ENCODE measurements at regions not wholly inside any gene's neighbourhood (a gene's known extent, or its start where the extent isn't known, plus 50 kb on each side); places are given as distances from the start of the nearest gene placed in this dataset.

GRCh38 chr7:19448091-19448490, 260.7 kb downstream of the POLR1F start:
- TF ChIP-seq EP300 (IDR thresholded peaks at IDR 0.05) (no peak), CTCF (IDR thresholded peaks at IDR 0.05) (no peak), POLR2A (IDR thresholded peaks at IDR 0.05) (no peak)
